Upper lobe of left lung (tissue), 4 donors: ENCODE measurements at regions not wholly inside any gene's neighbourhood (a gene's known extent, or its start where the extent isn't known, plus 50 kb on each side); places are given as distances from the start of the nearest gene placed in this dataset.
A peak's percentile ranks its signal among the peaks of the same experiment; 100 is the strongest.

Source experiments
- POLR2A ChIP-seq, 4 donors: fragments of 450-650 bp; IDR thresholded peaks; one replicate each; pipeline ENCODE4 v1.5.1; 2016 to 2017; ENCODE audit warnings: antibody characterized with exemption in 4 of 4, mild to moderate bottlenecking in 2 of 4
- TF ChIP-seq, protein P1 (sequence below), 6 experiments: fragments of 450-650 bp in 4 of 6; fragments of 200-600 bp in 2 of 6; sonication (generic) in 2 of 6; IDR thresholded peaks; one replicate each; pipeline ENCODE4 v1.5.1; 2016 to 2019; ENCODE audit warnings: antibody characterized with exemption in 6 of 6

- TF ChIP-seq POLR2A (IDR thresholded peaks at IDR 0.05), result no peak
- TF ChIP-seq, protein P1, sequence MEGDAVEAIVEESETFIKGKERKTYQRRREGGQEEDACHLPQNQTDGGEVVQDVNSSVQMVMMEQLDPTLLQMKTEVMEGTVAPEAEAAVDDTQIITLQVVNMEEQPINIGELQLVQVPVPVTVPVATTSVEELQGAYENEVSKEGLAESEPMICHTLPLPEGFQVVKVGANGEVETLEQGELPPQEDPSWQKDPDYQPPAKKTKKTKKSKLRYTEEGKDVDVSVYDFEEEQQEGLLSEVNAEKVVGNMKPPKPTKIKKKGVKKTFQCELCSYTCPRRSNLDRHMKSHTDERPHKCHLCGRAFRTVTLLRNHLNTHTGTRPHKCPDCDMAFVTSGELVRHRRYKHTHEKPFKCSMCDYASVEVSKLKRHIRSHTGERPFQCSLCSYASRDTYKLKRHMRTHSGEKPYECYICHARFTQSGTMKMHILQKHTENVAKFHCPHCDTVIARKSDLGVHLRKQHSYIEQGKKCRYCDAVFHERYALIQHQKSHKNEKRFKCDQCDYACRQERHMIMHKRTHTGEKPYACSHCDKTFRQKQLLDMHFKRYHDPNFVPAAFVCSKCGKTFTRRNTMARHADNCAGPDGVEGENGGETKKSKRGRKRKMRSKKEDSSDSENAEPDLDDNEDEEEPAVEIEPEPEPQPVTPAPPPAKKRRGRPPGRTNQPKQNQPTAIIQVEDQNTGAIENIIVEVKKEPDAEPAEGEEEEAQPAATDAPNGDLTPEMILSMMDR (IDR thresholded peaks at IDR 0.05), result peak in 1 of 6 experiments; percentile 12
Observed at GRCh38 chr7:123054357-123055133, 59.0 kb upstream of the TAS2R16 start.
